HCT116 (cell line): ENCODE measurements at regions not wholly inside any gene's neighbourhood (a gene's known extent, or its start where the extent isn't known, plus 50 kb on each side); places are given as distances from the start of the nearest gene placed in this dataset.
A peak's percentile ranks its signal among the peaks of the same experiment; 100 is the strongest.

Source experiments
- ATAC-seq: fragments of 200-7000 bp; cut with Tn5 transposase; 2 replicates; pipeline ENCODE4 v1.9.1; 2020; ENCODE audit warnings: mild to moderate bottlenecking, moderate library complexity
- BruUV-seq: library from RNA; stranded (reverse); fragments of 400-500 nt; replicated peaks from 2 replicates; lab custom pipeline; 2021; lab: Mats Ljungman, UMichigan
- CTCF ChIA-PET: fragments of 300-600 bp; sonication (Branson Sonifier 250); formaldehyde crosslinking; loops from one replicate; lab custom pipeline; 2021; ENCODE audit warnings: antibody characterized with exemption; lab: Charles Lee
- POLR2A ChIA-PET: fragments of 300-600, 350-600 bp; sonication (Branson Sonifier 250); formaldehyde crosslinking; loops from one replicate; lab custom pipeline; 2021; ENCODE audit warnings: antibody characterized with exemption; lab: Charles Lee
- RAD21 ChIA-PET, 2 experiments: fragments of 300-600 bp; sonication (Branson Sonifier 250); formaldehyde crosslinking; loops; one replicate each; lab custom pipeline; 2023; ENCODE audit warnings: low total read pairs in 2 of 2; ENCODE audit not compliant: uncharacterized antibody in 2 of 2, unreplicated experiment in 2 of 2, low non-redundant PET in 1 of 2; lab: Charles Lee
- DNase-seq: peaks from one replicate; pipeline ENCODE4 v3.0.0-alpha.2; 2010; ENCODE audit warnings: low read depth, low spot score
- H2AFZ ChIP-seq: fragments of 200-600 bp; shearing (Covaris generic), sonication (generic); 2 replicates; pipeline ENCODE4 v1.6.1; 2017; ENCODE audit warnings: low read depth, mixed run types, mixed read lengths, antibody characterized with exemption, low read length; ENCODE audit not compliant: poor library complexity, severe bottlenecking
- H3K27ac ChIP-seq: 2 replicates; pipeline ENCODE4 v1.5.1; 2012; ENCODE audit warnings: low read depth, low read length
- H3K27me3 ChIP-seq: fragments of 200-600 bp; sonication (generic); 2 replicates; pipeline ENCODE4 v1.6.1; 2016; ENCODE audit warnings: mixed run types, low read length, mixed read lengths; ENCODE audit not compliant: insufficient read depth
- H3K36me3 ChIP-seq, 2 experiments: fragments of 200-500 bp in 1 of 2; fragments of 200-600 bp in 1 of 2; sonication (Bioruptor generic) in 1 of 2; sonication (generic) in 1 of 2; 2 replicates each; pipeline versions ENCODE4 v1.5.1 to v1.6.1; 2014 to 2016; ENCODE audit warnings: low read length in 2 of 2, inconsistent platforms in 1 of 2, mixed read lengths in 1 of 2, mixed run types in 1 of 2; ENCODE audit not compliant: insufficient read depth in 2 of 2, control insufficient read depth in 1 of 2
- H3K4me1 ChIP-seq, 2 experiments: fragments of 200-600 bp in 1 of 2; sonication (generic) in 1 of 2; 2 replicates each; pipeline versions ENCODE4 v1.5.1 to v1.6.1; 2012 to 2017; ENCODE audit warnings: low read length in 2 of 2, inconsistent platforms in 1 of 2, mild to moderate bottlenecking in 1 of 2, mixed read lengths in 1 of 2, mixed run types in 1 of 2, moderate library complexity in 1 of 2; ENCODE audit not compliant: insufficient read depth in 2 of 2, control insufficient read depth in 1 of 2
- H3K4me2 ChIP-seq: fragments of 200-600 bp; sonication (generic); 2 replicates; pipeline ENCODE4 v1.6.1; 2017; ENCODE audit warnings: mixed run types, low read length, mixed read lengths
- H3K4me3 ChIP-seq, 2 experiments: fragments of 200-600 bp in 1 of 2; sonication (generic) in 1 of 2; replicated peaks in 1 of 2; 2 replicates each; pipeline ENCODE4 v1.5.1; 2011 to 2016; ENCODE audit warnings: low read length in 2 of 2, control low read depth in 1 of 2, low read depth in 1 of 2, mild to moderate bottlenecking in 1 of 2, mixed read lengths in 1 of 2, mixed run types in 1 of 2
- H3K79me2 ChIP-seq: fragments of 200-600 bp; sonication (generic); 2 replicates; pipeline ENCODE4 v1.6.1; 2017; ENCODE audit warnings: mild to moderate bottlenecking, mixed run types, low read length, moderate library complexity, mixed read lengths; ENCODE audit not compliant: insufficient read depth
- H3K9ac ChIP-seq: fragments of 200-600 bp; sonication (generic); 2 replicates; pipeline ENCODE4 v1.6.1; 2016; ENCODE audit warnings: low read length, mixed read lengths
- H3K9me2 ChIP-seq: fragments of 200-600 bp; sonication (generic), shearing (Covaris generic); 2 replicates; pipeline ENCODE4 v1.6.1; 2017; ENCODE audit warnings: mixed run types, mild to moderate bottlenecking, moderate library complexity; ENCODE audit not compliant: insufficient read depth
- H3K9me3 ChIP-seq, 2 experiments: fragments of 200-500 bp in 1 of 2; fragments of 200-600 bp in 1 of 2; sonication (Bioruptor generic) in 1 of 2; sonication (generic) in 1 of 2; 2 replicates each; pipeline ENCODE4 v1.6.1; 2014 to 2017; ENCODE audit warnings: low read length in 2 of 2, mixed read lengths in 2 of 2, inconsistent platforms in 1 of 2, low read depth in 1 of 2, mild to moderate bottlenecking in 1 of 2, mixed run types in 1 of 2, moderate library complexity in 1 of 2; ENCODE audit not compliant: control insufficient read depth in 1 of 2, insufficient read depth in 1 of 2
- H4K20me1 ChIP-seq: fragments of 200-600 bp; sonication (generic), shearing (Covaris generic); 2 replicates; pipeline ENCODE4 v1.6.1; 2017; ENCODE audit warnings: mixed run types, mild to moderate bottlenecking, moderate library complexity; ENCODE audit not compliant: insufficient read depth
- CBX3 ChIP-seq: IDR thresholded peaks from 2 replicates; pipeline ENCODE4 v1.6.1; 2012; ENCODE audit warnings: low read depth
- EGR1 ChIP-seq: IDR thresholded peaks from 2 replicates; pipeline ENCODE4 v1.6.1; 2012; ENCODE audit warnings: low read depth
- EZH2phosphoT487 ChIP-seq: fragments of 200-600 bp; IDR thresholded peaks from 2 replicates; pipeline ENCODE4 v1.6.1; 2018; ENCODE audit warnings: antibody characterized with exemption, borderline replicate concordance
- POLR2AphosphoS5 ChIP-seq: IDR thresholded peaks from 2 replicates; pipeline ENCODE4 v1.6.1; 2011; ENCODE audit warnings: mild to moderate bottlenecking, low read depth, low read length, moderate library complexity
- TCF7L2 ChIP-seq: IDR thresholded peaks from 2 replicates; pipeline ENCODE4 v1.7.0; 2011; ENCODE audit warnings: borderline replicate concordance, inconsistent platforms; ENCODE audit not compliant: insufficient read depth, insufficient read length; ENCODE audit errors: extremely low read depth
- ZFX ChIP-seq: fragments of 450-650 bp; IDR thresholded peaks from 2 replicates; pipeline ENCODE4 v1.6.1; 2017
- intact Hi-C: fragments of 100-400 bp; cut with micrococcal nuclease; formaldehyde crosslinking; loops from 2 replicates; pipeline ENCODE4 v1.10.0; 2022
- TF ChIP-seq, protein P1 (sequence below): IDR thresholded peaks from 2 replicates; pipeline ENCODE4 v1.6.1; 2011; ENCODE audit warnings: mild to moderate bottlenecking, low read length, moderate library complexity; ENCODE audit not compliant: insufficient replicate concordance; ENCODE audit errors: extremely low read depth
- TF ChIP-seq, protein P2 (sequence below), 3 experiments: fragments of 200-600 bp in 1 of 3; sonication (generic) in 1 of 3; IDR thresholded peaks in 2 of 3; conservative IDR thresholded peaks in 1 of 3; 2 replicates each; pipeline ENCODE4 v1.5.1; 2012 to 2017; ENCODE audit warnings: low read depth in 2 of 3, low read length in 2 of 3, antibody characterized with exemption in 1 of 3, borderline replicate concordance in 1 of 3, control low read depth in 1 of 3, mild to moderate bottlenecking in 1 of 3, mixed read lengths in 1 of 3, mixed run types in 1 of 3, moderate library complexity in 1 of 3; ENCODE audit not compliant: insufficient read depth in 1 of 3

DNA sequence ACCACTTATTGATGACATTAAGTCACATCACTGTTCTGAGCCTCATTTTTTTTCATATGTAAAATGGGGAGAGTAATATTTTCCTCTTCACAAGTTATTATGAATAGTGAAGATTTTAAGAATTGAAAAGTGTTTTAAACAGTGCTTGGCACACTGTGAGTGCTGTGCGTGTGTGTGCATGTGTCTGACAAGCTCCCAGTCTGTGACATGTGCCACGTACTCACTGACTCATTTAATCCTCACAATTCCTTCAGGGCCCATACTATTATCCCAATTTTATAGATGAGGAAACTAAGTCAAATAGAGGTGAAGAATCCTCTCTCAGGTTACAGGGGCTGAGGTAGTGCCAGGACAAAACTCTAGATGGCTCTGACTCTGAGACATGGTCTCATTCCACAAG lies 114.1 kb upstream of the NWD2 start (continued):
- TF ChIP-seq, protein P1, sequence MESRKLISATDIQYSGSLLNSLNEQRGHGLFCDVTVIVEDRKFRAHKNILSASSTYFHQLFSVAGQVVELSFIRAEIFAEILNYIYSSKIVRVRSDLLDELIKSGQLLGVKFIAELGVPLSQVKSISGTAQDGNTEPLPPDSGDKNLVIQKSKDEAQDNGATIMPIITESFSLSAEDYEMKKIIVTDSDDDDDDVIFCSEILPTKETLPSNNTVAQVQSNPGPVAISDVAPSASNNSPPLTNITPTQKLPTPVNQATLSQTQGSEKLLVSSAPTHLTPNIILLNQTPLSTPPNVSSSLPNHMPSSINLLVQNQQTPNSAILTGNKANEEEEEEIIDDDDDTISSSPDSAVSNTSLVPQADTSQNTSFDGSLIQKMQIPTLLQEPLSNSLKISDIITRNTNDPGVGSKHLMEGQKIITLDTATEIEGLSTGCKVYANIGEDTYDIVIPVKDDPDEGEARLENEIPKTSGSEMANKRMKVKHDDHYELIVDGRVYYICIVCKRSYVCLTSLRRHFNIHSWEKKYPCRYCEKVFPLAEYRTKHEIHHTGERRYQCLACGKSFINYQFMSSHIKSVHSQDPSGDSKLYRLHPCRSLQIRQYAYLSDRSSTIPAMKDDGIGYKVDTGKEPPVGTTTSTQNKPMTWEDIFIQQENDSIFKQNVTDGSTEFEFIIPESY: no peak
- TF ChIP-seq ZFX: no peak

- DNase-seq (peak; percentile 6), ATAC-seq (peak; percentile 85)
- Histone ChIP-seq H3K9me3 (no peaks in the 10 kb centered on the region), H3K27ac (no peak overlapping the region), H3K4me3 (no peak overlapping the region), H3K79me2 (no peaks in the 10 kb centered on the region), H3K9ac (no peak overlapping the region), H3K36me3 (no peaks in the 10 kb centered on the region), H3K4me2 (no peak overlapping the region), H3K4me1 (no peaks in the 10 kb centered on the region), H4K20me1 (no peaks in the 10 kb centered on the region), H3K9me2 (no peaks in the 10 kb centered on the region), H3K27me3 (no peaks in the 10 kb centered on the region), H2AFZ (no peak overlapping the region)
- TF ChIP-seq, protein P2, sequence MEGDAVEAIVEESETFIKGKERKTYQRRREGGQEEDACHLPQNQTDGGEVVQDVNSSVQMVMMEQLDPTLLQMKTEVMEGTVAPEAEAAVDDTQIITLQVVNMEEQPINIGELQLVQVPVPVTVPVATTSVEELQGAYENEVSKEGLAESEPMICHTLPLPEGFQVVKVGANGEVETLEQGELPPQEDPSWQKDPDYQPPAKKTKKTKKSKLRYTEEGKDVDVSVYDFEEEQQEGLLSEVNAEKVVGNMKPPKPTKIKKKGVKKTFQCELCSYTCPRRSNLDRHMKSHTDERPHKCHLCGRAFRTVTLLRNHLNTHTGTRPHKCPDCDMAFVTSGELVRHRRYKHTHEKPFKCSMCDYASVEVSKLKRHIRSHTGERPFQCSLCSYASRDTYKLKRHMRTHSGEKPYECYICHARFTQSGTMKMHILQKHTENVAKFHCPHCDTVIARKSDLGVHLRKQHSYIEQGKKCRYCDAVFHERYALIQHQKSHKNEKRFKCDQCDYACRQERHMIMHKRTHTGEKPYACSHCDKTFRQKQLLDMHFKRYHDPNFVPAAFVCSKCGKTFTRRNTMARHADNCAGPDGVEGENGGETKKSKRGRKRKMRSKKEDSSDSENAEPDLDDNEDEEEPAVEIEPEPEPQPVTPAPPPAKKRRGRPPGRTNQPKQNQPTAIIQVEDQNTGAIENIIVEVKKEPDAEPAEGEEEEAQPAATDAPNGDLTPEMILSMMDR (IDR thresholded peaks at IDR 0.05 in 2 of 3, conservative IDR thresholded peaks at IDR 0.05 in 1 of 3; ENCODE audit: borderline replicate concordance in 1 of 3, insufficient read depth in 1 of 3, low read depth in 2 of 3, low read length in 2 of 3): peak in 2 of 3 experiments; percentile 34 to 43; a peak in 3 of 6 replicates
- no peak for TF ChIP-seq TCF7L2
- no peak for TF ChIP-seq POLR2AphosphoS5
- TF ChIP-seq EGR1: no peak
- no peak for TF ChIP-seq CBX3
- no peak for TF ChIP-seq EZH2phosphoT487
- intact Hi-C loops: no loop called here
- ChIA-PET RAD21 (no interaction called here), POLR2A (no interaction called here), CTCF (interaction anchor here (0.9 kb wide), 1 partner anchor 10 kb away, joined by 3 read pairs; no protein-coding TSS in a partner anchor)
- BruUV-seq: no TSS peak
Observed at GRCh38 chr4:37132351-37132974, 112.1 kb upstream of the NWD2 start.
